GM21529 (cell line): ENCODE measurements at regions not wholly inside any gene's neighbourhood (a gene's known extent, or its start where the extent isn't known, plus 50 kb on each side); places are given as distances from the start of the nearest gene placed in this dataset.
"Not testable (repeated sequence)": the region's sequence is repeated elsewhere in the genome, so short reads cannot be mapped to it uniquely, and the experiment has no call there.

Source experiments
- ATAC-seq: cut with Tn5 transposase; IDR thresholded peaks from one replicate; pipeline ENCODE4 v1.9.1; 2021; ENCODE audit not compliant: unreplicated experiment

DNA sequence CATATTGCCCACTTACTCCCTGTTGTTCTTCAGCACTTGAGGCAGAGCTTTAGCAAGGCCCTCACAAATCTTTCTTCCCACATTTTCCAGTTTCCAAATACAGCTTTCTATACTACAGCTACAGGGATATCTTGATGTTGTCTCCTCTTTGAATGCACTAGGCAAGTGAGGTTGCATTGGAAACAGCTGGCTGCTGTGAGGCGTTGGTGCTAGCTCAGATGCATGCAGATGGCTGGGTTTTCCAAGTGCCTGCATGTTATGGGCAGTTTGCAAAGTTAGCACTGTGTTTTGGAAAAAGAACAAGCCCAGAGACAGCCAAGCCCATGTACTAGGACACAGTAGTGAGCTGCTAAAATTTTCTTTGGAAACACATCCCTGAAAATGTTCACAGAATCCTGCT lies 315.1 kb upstream of the RASGEF1B start:
- no peak for ATAC-seq

DNA sequence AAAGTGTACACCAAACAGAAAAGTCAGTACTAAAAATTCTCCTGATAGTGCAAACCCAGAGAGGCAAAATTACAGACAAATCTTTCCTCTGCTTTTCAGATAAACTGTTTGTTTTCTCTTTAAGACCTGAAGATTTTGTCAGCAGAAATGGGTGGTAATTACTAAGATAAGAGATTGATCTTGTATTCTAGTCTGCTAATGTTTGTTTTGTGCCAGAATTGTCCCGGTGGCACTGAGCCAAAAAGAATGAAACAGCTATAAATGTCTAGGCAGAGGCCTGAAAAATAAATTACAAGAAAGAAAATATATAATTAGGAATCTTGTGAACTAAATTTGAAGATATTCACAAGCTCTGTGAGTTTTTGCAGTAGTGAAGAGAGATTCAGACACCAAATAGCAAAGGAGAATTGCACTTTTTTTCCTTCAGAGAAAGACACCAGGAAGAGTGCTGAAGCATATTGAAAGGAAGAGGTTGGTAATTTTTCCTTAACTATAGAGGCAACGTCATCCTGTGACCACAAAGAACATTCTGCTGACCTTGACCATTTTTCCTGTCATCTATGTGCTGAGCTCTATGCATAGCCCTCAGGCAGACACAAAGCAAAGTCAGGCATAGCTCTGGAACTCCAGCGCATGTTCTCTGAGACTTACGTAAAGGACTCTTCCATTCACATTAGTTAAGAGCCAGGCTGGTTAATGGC lies 314.5 kb upstream of the RASGEF1B start:
- ATAC-seq, result no peak

DNA sequence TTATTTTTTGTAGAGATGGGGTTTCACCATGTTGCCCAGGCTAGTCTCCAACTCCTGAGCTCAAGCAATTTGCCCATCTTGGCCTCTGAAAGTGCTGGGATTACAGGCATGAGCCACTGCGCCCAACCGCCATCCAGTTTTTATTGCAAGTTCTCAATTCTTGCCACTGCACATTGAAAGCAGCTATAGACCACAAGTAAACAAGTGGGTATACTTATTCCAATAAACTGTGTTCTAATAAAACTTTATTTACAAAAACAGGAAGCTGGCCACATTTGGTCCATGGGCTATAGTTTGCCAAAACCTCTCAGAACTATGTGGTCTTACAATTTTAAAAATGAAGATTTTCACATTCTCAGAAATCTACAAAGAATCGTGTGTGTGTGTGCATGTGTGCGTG lies 313.6 kb upstream of the RASGEF1B start:
- ATAC-seq, result no peak

DNA sequence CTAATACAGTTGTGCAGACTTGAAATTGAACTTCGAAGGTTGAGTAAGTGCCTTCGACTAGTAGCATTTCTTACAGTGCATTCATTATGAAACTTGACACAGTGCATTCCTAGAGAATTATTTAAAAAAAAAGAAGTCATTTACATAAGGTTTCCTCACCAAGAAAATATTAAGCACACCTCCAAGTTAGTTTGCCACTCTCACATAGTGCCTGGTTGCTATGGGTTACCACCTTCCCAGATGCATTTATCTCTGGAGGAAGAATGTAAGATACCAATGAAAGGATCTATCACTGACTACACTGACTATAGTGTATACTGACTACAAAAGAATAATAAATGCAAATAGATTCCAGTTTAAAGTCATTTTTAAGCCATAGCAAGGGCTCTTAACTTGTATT lies 311.9 kb upstream of the RASGEF1B start:
- no peak for ATAC-seq

DNA sequence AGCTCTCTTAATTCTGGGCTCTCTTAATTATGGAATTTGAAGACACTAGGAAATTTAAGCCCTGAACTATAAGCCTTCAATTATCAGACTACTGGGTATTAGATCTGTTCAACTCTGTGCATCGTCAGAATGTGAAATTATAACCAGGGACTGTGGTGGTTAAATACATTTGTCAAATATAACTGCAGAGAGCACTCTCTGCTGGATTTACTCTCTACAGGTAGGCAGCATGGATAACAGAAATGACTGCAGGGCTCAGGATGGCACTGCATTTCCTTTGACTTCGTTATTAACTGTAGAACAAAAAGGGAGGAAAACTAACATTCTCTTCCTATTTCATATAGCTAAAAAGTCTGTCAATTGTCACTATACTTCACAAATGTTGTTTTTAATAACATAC lies 310.1 kb upstream of the RASGEF1B start:
- no peak for ATAC-seq

DNA sequence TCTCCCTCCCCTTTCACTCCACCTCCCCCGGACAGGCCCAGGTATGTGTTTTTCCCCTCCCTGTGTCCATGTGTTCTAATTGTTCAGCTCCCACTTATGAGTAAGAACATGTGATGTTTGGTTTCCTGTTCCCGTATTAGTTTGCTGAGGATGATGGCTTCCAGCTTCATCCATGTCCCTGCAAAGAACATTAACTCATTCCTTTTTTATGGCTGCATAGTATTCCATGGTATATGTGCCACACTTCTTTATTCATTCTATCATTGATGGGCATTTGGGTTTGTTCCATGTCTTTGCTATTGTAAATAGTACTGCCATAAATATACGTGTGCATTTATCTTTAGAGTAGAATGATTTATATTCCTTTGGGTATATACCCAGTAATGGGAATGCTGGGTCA lies 306.0 kb upstream of the RASGEF1B start:
- ATAC-seq, result not testable (repeated sequence)

DNA sequence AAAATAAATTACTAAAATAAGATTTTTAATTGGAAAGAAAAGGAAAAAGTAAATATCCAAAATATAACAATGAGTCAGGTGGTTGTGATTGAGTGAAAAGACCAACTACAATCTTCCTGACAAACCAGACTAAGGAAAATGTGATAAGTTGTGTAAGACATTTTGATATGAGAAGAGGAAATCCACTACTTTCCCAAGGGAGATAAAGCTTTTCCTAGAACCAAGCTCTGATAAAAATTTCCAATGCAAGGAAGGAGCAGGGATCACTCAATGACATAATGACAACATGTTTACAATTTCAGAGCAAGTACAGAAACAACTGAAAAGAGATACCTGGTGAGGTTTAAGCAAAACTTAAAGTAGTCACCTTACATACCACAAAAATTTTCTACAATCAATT lies 305.1 kb upstream of the RASGEF1B start:
- ATAC-seq, result no peak

DNA sequence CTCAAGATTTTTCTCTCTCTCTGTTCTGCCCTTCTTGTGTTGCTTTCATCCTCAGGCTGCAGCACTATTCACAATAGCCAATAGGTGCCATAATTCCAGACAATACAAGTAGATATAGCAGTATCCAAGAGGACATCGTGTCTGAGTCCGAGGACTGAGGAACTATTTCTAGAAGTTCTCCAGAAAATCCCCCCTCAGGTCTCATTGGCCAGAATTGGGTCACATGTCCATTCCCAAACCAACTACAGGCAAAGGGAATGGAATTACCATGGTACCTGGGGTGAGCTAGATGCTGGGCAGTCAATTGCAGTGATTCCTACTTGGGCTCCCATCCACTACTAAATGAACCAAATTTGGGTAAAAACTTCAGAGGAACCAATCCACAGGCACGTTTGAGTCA lies 301.9 kb upstream of the RASGEF1B start:
- no peak for ATAC-seq

DNA sequence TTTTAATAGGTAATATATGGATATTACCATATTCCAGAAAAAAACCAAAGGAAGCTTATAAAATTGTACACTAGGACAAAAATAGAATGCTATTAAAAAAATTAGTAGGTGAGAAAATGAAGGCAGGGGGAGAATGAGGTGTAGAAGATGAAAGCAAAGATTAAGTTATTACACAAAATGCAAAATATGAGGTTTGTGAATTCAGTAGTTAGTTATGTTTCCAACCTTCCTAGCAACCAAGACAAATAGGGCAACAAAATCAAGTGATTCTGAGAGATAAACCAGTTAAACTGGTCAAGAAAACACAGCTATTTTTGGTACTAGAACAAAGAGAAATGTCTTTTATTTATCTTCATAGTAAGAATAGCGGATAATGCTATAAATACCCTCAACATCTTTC lies 300.0 kb upstream of the RASGEF1B start:
- no peak for ATAC-seq

DNA sequence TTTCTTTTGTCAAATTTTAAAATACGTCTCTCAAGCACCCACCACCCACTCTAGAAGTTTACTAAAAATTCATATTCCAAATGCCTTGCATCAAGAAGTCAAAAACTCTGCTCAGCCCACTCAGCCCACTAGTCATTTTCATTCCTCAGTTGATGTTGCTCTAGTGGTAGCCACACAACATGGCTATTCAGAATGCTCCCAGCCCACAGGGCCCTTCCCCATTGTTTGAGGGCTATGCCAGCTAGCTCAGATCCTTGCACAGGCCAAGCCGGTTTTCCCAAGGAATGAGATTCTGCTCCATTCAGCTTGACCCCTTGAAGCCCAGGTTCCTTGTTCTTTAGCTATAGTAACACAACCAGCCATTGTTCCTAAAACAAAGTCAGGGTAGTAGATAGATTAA lies 297.5 kb upstream of the RASGEF1B start:
- ATAC-seq, result no peak

DNA sequence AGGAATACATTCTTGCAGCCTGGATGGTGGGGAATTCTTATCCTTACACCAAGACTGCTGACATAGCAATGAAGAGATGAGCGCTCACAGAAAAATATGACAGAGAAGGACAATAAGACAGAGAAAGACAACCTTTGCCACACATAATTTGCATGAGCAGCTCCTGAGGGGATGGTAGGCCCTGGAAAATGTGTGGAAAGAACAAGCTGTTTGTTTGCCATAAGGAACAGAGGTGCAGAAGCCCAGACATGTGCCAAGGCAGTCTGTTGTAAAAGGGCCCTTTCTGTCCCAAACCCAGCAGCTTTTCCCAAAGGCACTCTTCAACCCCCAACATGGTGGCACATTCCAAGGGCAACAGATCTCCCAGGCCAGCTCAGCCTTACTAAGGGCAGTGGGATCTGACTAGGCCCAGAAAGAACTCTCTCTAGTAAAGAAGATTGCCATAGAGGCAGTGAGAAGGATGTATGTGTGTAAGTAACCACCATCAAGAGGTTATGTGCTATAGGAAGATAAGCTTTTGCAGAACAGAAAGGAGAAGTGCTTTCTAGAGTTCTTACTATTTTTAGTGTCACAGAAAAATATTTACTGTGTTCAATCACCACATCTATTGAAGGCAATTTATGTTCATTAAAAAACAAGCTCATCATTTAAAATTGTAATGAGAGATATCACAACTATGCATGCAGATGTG lies 287.0 kb upstream of the RASGEF1B start:
- no peak for ATAC-seq

DNA sequence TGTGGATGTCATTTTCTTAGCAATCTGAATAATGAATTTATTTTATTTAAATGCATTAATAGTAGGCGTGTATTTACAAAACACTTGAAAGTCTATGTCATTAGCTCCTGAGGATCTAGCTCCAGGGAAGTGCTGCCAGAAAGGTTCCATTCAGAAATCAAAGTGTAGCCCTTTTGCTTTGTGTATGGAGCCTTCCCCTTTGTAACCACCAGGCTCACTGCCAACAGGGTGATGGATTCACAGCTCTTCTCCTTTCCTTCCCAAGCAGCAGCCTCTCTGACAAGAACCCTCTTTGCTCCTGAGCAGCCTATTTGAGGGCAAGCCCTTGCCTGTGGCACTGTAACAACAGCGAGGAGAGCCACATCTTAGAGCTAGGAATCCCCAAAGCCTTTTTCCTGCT lies 286.0 kb upstream of the RASGEF1B start:
- ATAC-seq, result no peak

DNA sequence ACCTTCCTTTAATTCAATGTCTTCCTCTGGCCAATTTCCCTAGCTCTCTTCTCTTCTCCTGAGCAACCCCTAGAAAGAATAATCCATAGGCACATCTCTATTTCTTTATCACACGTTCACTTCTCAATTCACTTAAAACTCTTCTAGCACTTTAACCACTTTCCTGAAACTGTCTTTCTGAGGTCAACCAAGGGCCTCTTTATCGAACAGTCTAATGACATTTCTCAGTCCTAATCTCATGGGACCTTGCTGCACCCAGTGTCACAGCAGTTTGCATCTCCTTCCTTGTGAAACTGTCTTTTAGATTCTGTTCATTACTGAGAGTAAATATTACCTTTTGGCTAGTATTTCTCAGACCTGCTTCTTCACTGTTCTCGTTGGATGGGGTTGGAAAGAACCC lies 285.3 kb upstream of the RASGEF1B start:
- peak; percentile 84 for ATAC-seq

DNA sequence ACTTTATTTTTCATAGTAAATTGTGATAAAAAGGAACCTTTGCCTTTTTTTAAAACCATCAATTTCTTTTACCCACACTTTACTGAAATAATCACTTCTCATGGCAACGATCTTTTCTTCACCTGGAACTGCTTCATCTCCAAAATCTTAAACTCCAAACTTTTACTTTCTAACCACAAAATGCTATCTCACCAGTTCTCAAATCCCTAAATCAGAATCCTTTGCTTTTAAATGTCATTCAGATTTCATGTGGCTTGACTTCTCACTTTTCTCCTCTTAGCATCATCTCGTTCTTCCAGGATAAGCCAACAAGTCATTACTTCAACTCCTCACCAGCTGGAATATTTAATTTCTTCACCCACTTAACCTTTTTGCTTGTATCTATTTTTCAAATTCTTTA lies 284.3 kb upstream of the RASGEF1B start:
- no peak for ATAC-seq

DNA sequence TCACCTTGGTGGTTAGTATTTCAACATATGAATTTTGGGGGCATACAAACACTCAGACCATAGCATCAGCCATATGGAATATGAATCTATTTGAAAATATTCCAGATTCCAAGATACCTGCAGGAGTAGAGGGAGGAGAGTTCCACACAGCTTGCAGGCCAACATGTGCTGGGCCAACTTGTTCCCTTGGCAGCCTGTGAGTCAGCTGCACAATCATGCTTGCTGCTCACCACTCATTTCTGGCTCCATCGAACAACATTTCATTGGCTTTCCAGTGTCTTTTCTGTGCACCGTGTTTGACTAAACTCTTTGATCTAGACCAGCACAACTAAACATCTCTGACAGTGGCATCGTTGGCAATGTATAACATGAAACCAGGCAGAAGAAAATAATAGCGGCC lies 282.5 kb upstream of the RASGEF1B start:
- no peak for ATAC-seq

DNA sequence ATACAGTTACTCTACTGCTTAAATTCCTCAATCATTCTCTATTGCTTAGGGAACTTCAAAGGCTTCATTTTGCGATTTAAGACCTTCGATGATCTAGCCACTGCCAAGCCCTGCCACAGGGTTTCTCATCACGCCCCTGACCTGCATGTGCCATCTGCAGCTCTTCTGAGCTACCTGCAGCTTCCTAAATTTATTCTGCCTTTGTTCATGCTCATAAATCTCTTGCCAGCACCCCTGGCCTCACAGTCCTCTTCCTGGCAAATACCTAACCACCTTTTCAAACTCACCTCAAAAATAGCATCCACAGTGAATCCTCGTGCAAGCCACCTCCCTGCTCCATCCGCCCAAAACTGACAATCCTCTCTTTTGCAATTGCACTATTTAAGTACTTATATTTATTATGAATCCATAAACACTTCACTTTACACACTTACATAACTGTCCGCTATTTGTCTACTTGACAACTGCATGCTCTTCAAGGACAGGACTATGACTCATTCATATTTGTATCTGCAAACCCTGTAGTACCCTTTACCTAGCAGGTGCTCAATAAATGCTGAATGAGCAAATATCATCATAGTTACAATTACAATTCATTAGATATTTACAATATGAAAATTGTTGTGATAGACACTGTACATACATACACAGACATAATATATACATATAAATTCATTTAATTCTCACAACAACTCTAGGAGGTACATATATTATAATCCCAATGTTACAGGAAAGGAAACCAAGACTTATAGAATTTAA lies 280.0 kb upstream of the RASGEF1B start:
- no peak for ATAC-seq

DNA sequence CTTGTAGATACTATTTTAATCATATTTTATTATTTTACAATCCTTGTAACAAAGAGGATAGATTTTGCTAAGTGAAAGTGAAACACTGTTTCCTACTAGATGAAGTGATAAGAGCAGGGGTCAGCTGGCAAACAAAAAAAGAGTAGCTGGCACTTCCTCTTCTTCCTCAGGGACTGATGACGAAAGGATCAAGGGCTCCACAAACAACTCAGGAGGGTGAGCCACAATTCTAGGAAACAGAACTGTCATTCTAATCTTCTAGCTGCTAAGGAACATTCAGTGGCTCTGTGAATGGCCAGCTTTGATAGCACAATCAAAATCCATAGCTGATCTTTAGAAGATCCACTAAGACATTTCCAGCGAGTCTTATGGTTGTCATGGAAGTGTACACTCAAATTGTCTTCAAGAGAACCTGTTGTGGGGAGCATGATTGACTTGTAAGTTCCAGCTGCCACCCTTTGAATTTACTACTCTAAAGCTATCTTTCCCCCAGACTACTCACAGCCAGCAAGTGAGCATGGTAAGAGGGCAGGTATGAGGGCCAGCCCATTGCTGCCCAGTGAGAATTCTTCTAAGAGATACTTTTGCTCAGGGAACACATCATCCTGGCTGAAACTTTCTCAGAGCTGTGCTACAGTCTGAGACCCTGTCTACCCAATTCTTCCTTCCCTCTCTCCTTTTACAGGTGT lies 275.7 kb upstream of the RASGEF1B start:
- ATAC-seq, result no peak

DNA sequence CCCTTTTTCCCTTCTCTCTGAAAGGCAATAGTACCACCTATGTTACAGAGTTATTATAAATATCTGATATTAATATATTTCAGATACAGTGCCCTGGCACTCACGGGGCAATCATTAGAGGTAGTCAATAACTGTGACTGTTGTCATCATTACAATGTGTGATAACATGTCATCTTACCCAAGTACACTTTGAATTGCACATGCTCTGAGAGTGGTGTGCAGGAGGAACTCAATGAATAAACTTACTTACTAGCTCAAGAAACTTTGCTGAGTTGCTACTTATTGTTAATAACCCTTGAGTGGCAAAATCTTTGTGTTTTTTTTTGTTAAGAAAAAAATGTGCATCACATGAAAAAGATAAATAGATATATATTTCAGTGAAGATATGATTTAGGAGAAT lies 275.1 kb upstream of the RASGEF1B start:
- ATAC-seq, result no peak

DNA sequence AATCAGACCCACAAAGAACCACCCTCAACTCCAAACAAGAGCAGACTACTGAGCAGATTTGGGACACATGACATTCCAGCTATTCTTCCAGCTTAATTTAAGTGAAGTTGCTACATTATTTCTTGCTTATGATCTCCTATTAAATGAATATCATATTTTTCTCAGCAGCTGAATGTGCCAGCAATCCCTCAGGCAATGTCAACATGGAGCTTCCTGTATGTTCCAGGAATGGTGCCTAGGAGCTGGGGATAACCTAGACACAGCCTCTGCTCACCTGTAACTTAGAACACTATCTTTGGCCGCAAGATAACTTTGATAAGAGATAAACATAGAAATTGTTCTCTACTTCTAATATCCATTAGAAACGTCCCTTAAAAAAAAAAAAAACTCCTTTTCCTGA lies 274.4 kb upstream of the RASGEF1B start:
- ATAC-seq, result no peak

DNA sequence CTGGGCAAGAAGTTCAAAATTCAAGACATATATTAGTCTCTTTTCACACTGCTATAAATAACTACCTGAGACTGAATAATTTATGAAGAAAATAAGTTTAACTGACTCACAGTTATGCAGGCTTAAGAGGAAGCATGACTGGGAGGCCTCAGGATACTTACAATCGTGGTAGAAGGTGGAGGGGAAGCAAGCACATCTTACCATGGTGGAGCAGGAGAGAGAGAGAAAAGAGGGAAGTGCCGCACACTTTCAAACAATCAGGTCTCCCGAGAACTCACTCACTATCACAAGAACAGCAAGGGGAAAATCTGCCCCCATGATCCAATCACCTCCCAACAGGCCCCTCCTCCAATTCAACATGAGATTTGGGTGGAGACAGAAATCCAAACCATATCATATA lies 273.3 kb upstream of the RASGEF1B start:
- ATAC-seq, result no peak

DNA sequence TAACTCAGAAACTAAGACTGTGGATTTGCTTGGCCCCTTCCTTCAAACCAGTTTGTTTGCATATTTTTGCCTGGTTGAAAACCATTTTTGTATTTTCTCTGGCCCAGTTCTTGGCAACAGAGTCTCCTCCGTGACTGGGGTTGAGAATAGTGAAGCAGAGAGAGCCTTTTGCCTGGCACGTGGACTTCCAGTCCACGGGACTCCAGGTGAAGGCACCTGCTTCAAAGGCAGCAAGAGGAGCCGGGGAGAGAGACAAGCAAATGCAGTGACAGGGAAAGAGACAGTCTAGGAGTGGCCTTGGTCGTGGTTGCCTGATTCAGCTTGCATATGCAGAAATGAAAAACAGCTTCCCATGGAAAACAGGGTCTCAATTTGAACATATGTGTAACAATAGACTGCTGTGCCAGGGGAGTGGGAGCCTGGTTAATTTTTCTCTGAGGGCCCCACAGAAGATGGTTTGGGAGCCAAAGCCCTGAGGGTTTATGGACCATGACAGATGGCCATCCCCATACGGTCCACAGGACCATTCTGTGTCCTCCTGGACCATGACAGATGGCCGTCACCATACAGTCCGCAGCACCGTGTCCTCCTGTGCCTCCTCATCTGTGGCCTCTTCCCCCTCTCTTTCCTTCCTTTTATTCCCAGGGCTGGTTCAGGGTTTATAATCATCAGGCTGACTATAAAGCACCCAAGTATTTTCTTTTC lies 272.2 kb upstream of the RASGEF1B start:
- ATAC-seq, result no peak
